MCF 10A (cell line): ENCODE measurements at regions not wholly inside any gene's neighbourhood (a gene's known extent, or its start where the extent isn't known, plus 50 kb on each side); places are given as distances from the start of the nearest gene placed in this dataset.
"Not testable (repeated sequence)": the region's sequence is repeated elsewhere in the genome, so short reads cannot be mapped to it uniquely, and the experiment has no call there.

Source experiments
- BruUV-seq: library from RNA; stranded (reverse); fragments of 400-500 nt; replicated peaks from 2 replicates; lab custom pipeline; 2021; lab: Mats Ljungman, UMichigan
- CTCF ChIA-PET: fragments of 300-600 bp; sonication (Branson Sonifier 250); formaldehyde crosslinking; extraction: SDS; loops from one replicate; lab custom pipeline; 2021; ENCODE audit warnings: antibody characterized with exemption, inconsistent platforms; lab: Yijun Ruan, JAX
- POLR2A ChIA-PET: fragments of 300-600, 350-650 bp; sonication (Branson Sonifier 250); formaldehyde crosslinking; extraction: SDS; loops from one replicate; lab custom pipeline; 2020; ENCODE audit warnings: antibody characterized with exemption, inconsistent platforms; lab: Yijun Ruan, JAX
- DNase-seq: peaks from one replicate; pipeline ENCODE4 v3.0.0-alpha.2; 2018; ENCODE audit not compliant: unreplicated experiment
- H3K27ac Mint-ChIP-seq: one replicate; pipeline ENCODE4 v1.8.0; 2022; ENCODE audit warnings: mild to moderate bottlenecking, low read depth, mixed read lengths; ENCODE audit not compliant: unreplicated experiment
- H3K27me3 Mint-ChIP-seq: one replicate; pipeline ENCODE4 v1.8.0; 2022; ENCODE audit warnings: mixed read lengths; ENCODE audit not compliant: insufficient read depth, unreplicated experiment
- H3K36me3 Mint-ChIP-seq: one replicate; pipeline ENCODE4 v1.8.0; 2022; ENCODE audit warnings: mild to moderate bottlenecking, moderate library complexity, mixed read lengths; ENCODE audit not compliant: insufficient read depth, unreplicated experiment
- H3K4me1 Mint-ChIP-seq: one replicate; pipeline ENCODE4 v1.8.0; 2022; ENCODE audit warnings: mixed read lengths; ENCODE audit not compliant: insufficient read depth, unreplicated experiment
- H3K4me3 Mint-ChIP-seq: one replicate; pipeline ENCODE4 v1.8.0; 2022; ENCODE audit warnings: mild to moderate bottlenecking, moderate library complexity, mixed read lengths; ENCODE audit not compliant: unreplicated experiment
- H3K9me3 Mint-ChIP-seq: one replicate; pipeline ENCODE4 v1.8.0; 2022; ENCODE audit warnings: mixed read lengths; ENCODE audit not compliant: unreplicated experiment
- intact Hi-C: fragments of 100-400 bp; cut with micrococcal nuclease; formaldehyde crosslinking; loops from 2 replicates; pipeline ENCODE4 v1.14.1; 2022
- TF ChIP-seq, protein P1 (sequence below): fragments of 200-600 bp; IDR thresholded peaks from one replicate; pipeline ENCODE4 v1.8.0; 2022; ENCODE audit warnings: antibody characterized with exemption, mild to moderate bottlenecking; ENCODE audit not compliant: unreplicated experiment

DNA sequence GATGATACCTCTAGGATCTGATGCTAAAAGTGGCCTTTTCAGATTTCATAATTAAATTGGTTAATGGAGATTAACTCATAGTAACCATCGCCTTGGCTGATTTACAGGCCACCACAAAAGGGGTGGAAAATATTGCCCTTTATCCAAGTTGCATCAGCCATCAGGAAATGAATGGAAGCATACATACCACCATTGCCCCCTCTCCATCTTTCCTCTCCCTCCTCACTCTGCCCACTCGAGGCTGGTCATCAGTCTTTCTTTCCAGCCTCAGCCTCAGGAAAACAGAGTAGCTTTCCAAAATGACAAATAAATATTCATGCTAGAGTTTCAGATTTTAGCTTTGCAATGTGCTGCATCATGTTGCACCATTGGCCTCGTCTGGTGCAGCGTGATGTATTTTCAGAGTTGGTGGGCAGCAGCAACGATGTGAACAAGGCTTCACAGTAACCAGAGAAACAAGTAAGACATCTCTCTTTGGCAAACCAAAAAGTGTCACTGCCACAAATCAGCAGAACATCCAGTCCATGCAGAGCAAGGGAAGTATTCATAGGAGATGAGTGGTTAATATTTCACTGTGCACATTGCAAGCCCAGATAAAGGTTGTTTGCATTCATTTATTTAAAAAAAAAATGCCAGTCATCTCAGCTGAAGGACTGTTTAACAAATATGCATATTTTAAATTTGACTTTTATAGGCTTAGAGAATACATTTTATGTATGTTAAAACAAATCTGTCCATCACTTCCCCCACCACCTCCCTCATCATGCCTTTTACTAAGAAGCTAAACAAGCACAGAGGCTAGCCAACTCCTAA, 136.7 kb upstream of the FAT3 start:
- no TSS peak for BruUV-seq
- Mint-ChIP-seq H3K36me3 (no peaks in the 10 kb centered on the region), H3K4me3 (no peak overlapping the region), H3K27me3 (no peaks in the 10 kb centered on the region), H3K4me1 (no peaks in the 10 kb centered on the region), H3K9me3 (peaks cover 10% of the 10 kb centered on the region), H3K27ac (no peak overlapping the region)
- CTCF ChIA-PET = no interaction called here
- intact Hi-C loops = no loop called here
- TF ChIP-seq, protein P1, sequence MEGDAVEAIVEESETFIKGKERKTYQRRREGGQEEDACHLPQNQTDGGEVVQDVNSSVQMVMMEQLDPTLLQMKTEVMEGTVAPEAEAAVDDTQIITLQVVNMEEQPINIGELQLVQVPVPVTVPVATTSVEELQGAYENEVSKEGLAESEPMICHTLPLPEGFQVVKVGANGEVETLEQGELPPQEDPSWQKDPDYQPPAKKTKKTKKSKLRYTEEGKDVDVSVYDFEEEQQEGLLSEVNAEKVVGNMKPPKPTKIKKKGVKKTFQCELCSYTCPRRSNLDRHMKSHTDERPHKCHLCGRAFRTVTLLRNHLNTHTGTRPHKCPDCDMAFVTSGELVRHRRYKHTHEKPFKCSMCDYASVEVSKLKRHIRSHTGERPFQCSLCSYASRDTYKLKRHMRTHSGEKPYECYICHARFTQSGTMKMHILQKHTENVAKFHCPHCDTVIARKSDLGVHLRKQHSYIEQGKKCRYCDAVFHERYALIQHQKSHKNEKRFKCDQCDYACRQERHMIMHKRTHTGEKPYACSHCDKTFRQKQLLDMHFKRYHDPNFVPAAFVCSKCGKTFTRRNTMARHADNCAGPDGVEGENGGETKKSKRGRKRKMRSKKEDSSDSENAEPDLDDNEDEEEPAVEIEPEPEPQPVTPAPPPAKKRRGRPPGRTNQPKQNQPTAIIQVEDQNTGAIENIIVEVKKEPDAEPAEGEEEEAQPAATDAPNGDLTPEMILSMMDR = no peak
- DNase-seq = no peak
- POLR2A ChIA-PET = interaction anchor here (0.7 kb wide), 1 partner anchor 1212 kb away, joined by 3 read pairs; no protein-coding TSS in a partner anchor

DNA sequence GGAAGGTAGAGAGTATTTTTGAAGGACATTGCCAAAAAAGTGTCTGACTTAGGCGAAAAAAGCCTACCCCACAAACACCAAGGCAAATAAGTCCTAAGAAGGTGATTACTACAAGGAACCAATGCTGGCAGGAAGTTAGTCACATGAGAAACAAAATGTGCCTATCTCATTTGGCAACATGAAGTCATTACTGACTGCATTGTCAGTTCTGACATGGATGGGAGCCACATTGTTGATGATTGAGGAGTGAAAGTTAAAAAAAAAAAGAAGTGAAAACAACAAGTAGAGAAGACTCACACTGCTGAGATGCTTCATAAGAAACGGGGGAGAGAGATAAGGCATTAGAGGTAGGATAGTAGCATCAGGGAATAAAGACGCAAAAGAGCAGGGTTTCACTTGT, 141.5 kb upstream of the FAT3 start:
- ChIA-PET POLR2A (no interaction called here), CTCF (no interaction called here)
- no peak overlapping the region for H3K4me3 Mint-ChIP-seq
- H3K9me3 Mint-ChIP-seq = peaks cover 10% of the 10 kb centered on the region
- DNase-seq = no peak
- TF ChIP-seq, protein P1 = no peak
- H3K27me3 Mint-ChIP-seq = no peaks in the 10 kb centered on the region
- H3K27ac Mint-ChIP-seq = no peak overlapping the region
- no peaks in the 10 kb centered on the region for H3K36me3 Mint-ChIP-seq
- no TSS peak for BruUV-seq
- intact Hi-C loops = no loop called here
- H3K4me1 Mint-ChIP-seq = no peaks in the 10 kb centered on the region

DNA sequence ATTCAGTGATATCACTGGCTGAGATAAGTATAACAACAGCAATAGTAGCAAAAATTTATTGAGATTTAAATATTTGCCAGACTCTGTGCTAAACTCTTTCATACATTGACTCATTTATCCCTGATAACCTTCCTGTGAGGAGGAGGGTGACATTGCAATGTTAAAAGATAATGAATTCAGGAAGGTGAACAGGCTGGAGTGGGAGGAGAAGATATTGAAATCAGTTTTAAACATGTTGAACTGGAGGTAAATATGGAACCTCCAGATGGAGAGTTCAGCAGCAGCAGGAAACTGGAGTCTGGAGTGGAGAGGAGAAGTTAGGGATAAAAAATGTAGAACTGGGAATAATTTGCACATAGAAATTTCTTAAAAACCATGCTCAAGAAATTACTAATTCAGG, 142.0 kb upstream of the FAT3 start:
- ChIA-PET CTCF (no interaction called here), POLR2A (no interaction called here)
- TF ChIP-seq, protein P1 = no peak
- no peak for DNase-seq
- Mint-ChIP-seq H3K27ac (no peak overlapping the region), H3K4me3 (no peak overlapping the region), H3K36me3 (no peaks in the 10 kb centered on the region), H3K4me1 (no peaks in the 10 kb centered on the region), H3K27me3 (no peaks in the 10 kb centered on the region), H3K9me3 (peaks cover 10% of the 10 kb centered on the region)
- intact Hi-C loops = no loop called here
- BruUV-seq = no TSS peak

DNA sequence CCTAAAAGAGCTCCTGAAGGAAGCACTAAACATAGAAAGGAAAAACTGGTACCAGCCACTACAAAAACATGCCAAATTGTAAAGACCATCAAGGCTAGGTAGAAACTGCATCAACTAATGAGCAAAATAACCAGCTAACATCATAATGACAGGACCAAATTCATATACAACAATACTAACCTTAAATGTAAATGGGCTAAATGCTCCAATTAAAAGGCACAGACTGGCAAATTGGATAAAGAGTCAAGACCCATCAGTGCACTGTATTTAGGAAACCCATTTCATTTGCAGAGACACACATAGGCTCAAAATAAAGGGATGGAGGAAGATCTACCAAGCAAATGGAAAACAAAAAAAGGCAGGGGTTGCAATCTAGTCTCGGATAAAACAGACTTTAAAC, 150.1 kb upstream of the FAT3 start:
- intact Hi-C loops = loop anchor here (5.0 kb wide), 1 partner anchor 813 kb away; no protein-coding TSS in a partner anchor
- H3K9me3 Mint-ChIP-seq = peaks cover 15% of the 10 kb centered on the region
- H3K36me3 Mint-ChIP-seq, CTCF ChIA-PET, H3K4me1 Mint-ChIP-seq, H3K4me3 Mint-ChIP-seq, DNase-seq, H3K27me3 Mint-ChIP-seq, BruUV-seq, H3K27ac Mint-ChIP-seq, POLR2A ChIA-PET: not testable (repeated sequence)
